Stimulated activated CD8-positive, alpha-beta memory T cell treated with anti-CD3 and anti-CD28 coated beads, Interleukin-4, amount 100 ng/mL, for 48 hours (primary cell): ENCODE measurements at regions not wholly inside any gene's neighbourhood (a gene's known extent, or its start where the extent isn't known, plus 50 kb on each side); places are given as distances from the start of the nearest gene placed in this dataset.

Experiments used
- DNase-seq: peaks from one replicate; pipeline ENCODE4 v3.0.0-alpha.2; 2020

- no peak for DNase-seq
Measured at GRCh38 chr4:89665662-89666061, 171.3 kb downstream of the SNCA start.

GRCh38 chr4:89664521-89664920 is 172.4 kb downstream of the SNCA start:
- DNase-seq = no peak

- no peak for DNase-seq
Measured at GRCh38 chr4:89661173-89661899, 175.6 kb downstream of the SNCA start.

GRCh38 chr4:89660444-89661172 is 176.4 kb downstream of the SNCA start:
- no peak for DNase-seq

- DNase-seq = no peak
Measured at GRCh38 chr4:89658701-89659024, 178.3 kb downstream of the SNCA start.

GRCh38 chr4:89657931-89658700 is 178.8 kb downstream of the SNCA start:
- DNase-seq = no peak

- no peak for DNase-seq
Measured at GRCh38 chr4:89653012-89653411, 183.9 kb downstream of the SNCA start.

- DNase-seq = no peak
Measured at GRCh38 chr4:89645482-89645881, 191.5 kb downstream of the SNCA start.

GRCh38 chr4:89641367-89641687 is 195.6 kb downstream of the SNCA start:
- no peak for DNase-seq

GRCh38 chr4:89640620-89641366 is 196.2 kb downstream of the SNCA start:
- no peak for DNase-seq

GRCh38 chr4:89639395-89639794 is 197.6 kb downstream of the SNCA start:
- DNase-seq = no peak

GRCh38 chr4:89625599-89626293 is 211.2 kb downstream of the SNCA start:
- DNase-seq = no peak

GRCh38 chr4:89619206-89619962 is 217.6 kb downstream of the SNCA start:
- no peak for DNase-seq

GRCh38 chr4:89618151-89618550 is 218.8 kb downstream of the SNCA start:
- DNase-seq = no peak

- no peak for DNase-seq
Measured at GRCh38 chr4:89617317-89617716, 219.6 kb downstream of the SNCA start.

GRCh38 chr4:89616382-89616781 is 220.6 kb downstream of the SNCA start:
- DNase-seq = no peak

- DNase-seq = no peak
Measured at GRCh38 chr4:89615051-89615450, 221.9 kb downstream of the SNCA start.

GRCh38 chr4:89614155-89614554 is 222.8 kb downstream of the SNCA start:
- no peak for DNase-seq

- DNase-seq = no peak
Measured at GRCh38 chr4:89610236-89610635, 226.7 kb downstream of the SNCA start.

GRCh38 chr4:89609756-89610155 is 227.2 kb downstream of the SNCA start:
- DNase-seq = no peak

GRCh38 chr4:89604951-89605350 is 232.0 kb downstream of the SNCA start:
- DNase-seq = no peak

- no peak for DNase-seq
Measured at GRCh38 chr4:89599026-89599425, 237.9 kb downstream of the SNCA start.
